ENCODE measurements at regions not wholly inside any gene's neighbourhood (a gene's known extent, or its start where the extent isn't known, plus 50 kb on each side); places are given as distances from the start of the nearest gene placed in this dataset.

- H3K27ac Mint-ChIP-seq: no peak overlapping the region
- H3K9me3 Mint-ChIP-seq: no peaks in the 10 kb centered on the region
- DNase-seq (no peak), ATAC-seq (no peak)
- no peaks in the 10 kb centered on the region for H3K27me3 Mint-ChIP-seq
- H3K4me3 Mint-ChIP-seq: no peak overlapping the region
- no peaks in the 10 kb centered on the region for H3K4me1 Mint-ChIP-seq
Measured at GRCh38 chr4:162586266-162586665, 422.5 kb upstream of the FSTL5 start.

- Mint-ChIP-seq H3K27ac (no peak overlapping the region), H3K4me3 (no peak overlapping the region), H3K9me3 (no peaks in the 10 kb centered on the region), H3K27me3 (no peaks in the 10 kb centered on the region), H3K4me1 (no peaks in the 10 kb centered on the region)
- DNase-seq (no peak), ATAC-seq (no peak)
Measured at GRCh38 chr4:162582180-162582579, 418.4 kb upstream of the FSTL5 start.

- H3K9me3 Mint-ChIP-seq: no peaks in the 10 kb centered on the region
- no peaks in the 10 kb centered on the region for H3K4me1 Mint-ChIP-seq
- H3K27me3 Mint-ChIP-seq: no peaks in the 10 kb centered on the region
- no peak for ATAC-seq
- no peak overlapping the region for H3K4me3 Mint-ChIP-seq
- DNase-seq: no peak
- no peak overlapping the region for H3K27ac Mint-ChIP-seq
Measured at GRCh38 chr4:162565730-162566129, 401.9 kb upstream of the FSTL5 start.

- ATAC-seq: no peak
- Mint-ChIP-seq H3K4me1 (no peaks in the 10 kb centered on the region), H3K4me3 (no peak overlapping the region), H3K27ac (no peak overlapping the region), H3K27me3 (no peaks in the 10 kb centered on the region), H3K9me3 (peaks cover 0 to 2% of the 10 kb centered on the region in 2 donors)
- DNase-seq: no peak
Measured at GRCh38 chr4:162560073-162560472, 396.3 kb upstream of the FSTL5 start.

GRCh38 chr4:162557516-162558106 is 393.8 kb upstream of the FSTL5 start:
- Mint-ChIP-seq H3K4me1 (no peaks in the 10 kb centered on the region), H3K9me3 (peaks cover 0 to 6% of the 10 kb centered on the region in 2 donors), H3K4me3 (no peak overlapping the region), H3K27ac (no peak overlapping the region), H3K27me3 (no peaks in the 10 kb centered on the region)
- ATAC-seq (no peak), DNase-seq (no peak)

- no peaks in the 10 kb centered on the region for H3K4me1 Mint-ChIP-seq
- H3K4me3 Mint-ChIP-seq: no peak overlapping the region
- no peak overlapping the region for H3K27ac Mint-ChIP-seq
- H3K9me3 Mint-ChIP-seq: peaks cover 4 to 17% of the 10 kb centered on the region in 2 donors
- ATAC-seq (no peak), DNase-seq (no peak)
- H3K27me3 Mint-ChIP-seq: no peaks in the 10 kb centered on the region
Measured at GRCh38 chr4:162535121-162535520, 371.3 kb upstream of the FSTL5 start.

GRCh38 chr4:162523171-162523570 is 359.4 kb upstream of the FSTL5 start:
- H3K4me1 Mint-ChIP-seq: no peaks in the 10 kb centered on the region
- peaks cover 0 to 6% of the 10 kb centered on the region in 2 donors for H3K9me3 Mint-ChIP-seq
- DNase-seq (no peak), ATAC-seq (no peak)
- no peak overlapping the region for H3K27ac Mint-ChIP-seq
- no peaks in the 10 kb centered on the region for H3K27me3 Mint-ChIP-seq
- no peak overlapping the region for H3K4me3 Mint-ChIP-seq

GRCh38 chr4:162522724-162523123 is 358.9 kb upstream of the FSTL5 start:
- DNase-seq: no peak
- Mint-ChIP-seq H3K9me3 (peaks cover 0 to 6% of the 10 kb centered on the region in 2 donors), H3K4me3 (no peak overlapping the region), H3K4me1 (no peaks in the 10 kb centered on the region), H3K27me3 (no peaks in the 10 kb centered on the region), H3K27ac (no peak overlapping the region)
- no peak for ATAC-seq

GRCh38 chr4:162510937-162511336 is 347.1 kb upstream of the FSTL5 start:
- Mint-ChIP-seq H3K4me3 (no peak overlapping the region), H3K27me3 (no peaks in the 10 kb centered on the region), H3K4me1 (no peaks in the 10 kb centered on the region), H3K27ac (no peak overlapping the region), H3K9me3 (no peaks in the 10 kb centered on the region)
- ATAC-seq (no peak), DNase-seq (no peak)

- no peak for ATAC-seq
- no peaks in the 10 kb centered on the region for H3K27me3 Mint-ChIP-seq
- H3K27ac Mint-ChIP-seq: no peak overlapping the region
- no peak overlapping the region for H3K4me3 Mint-ChIP-seq
- no peaks in the 10 kb centered on the region for H3K9me3 Mint-ChIP-seq
- H3K4me1 Mint-ChIP-seq: no peaks in the 10 kb centered on the region
- no peak for DNase-seq
Measured at GRCh38 chr4:162510115-162510514, 346.3 kb upstream of the FSTL5 start.

- H3K4me1 Mint-ChIP-seq: no peaks in the 10 kb centered on the region
- H3K27me3 Mint-ChIP-seq: no peaks in the 10 kb centered on the region
- ATAC-seq (no peak), DNase-seq (no peak)
- H3K9me3 Mint-ChIP-seq: no peaks in the 10 kb centered on the region
- no peak overlapping the region for H3K4me3 Mint-ChIP-seq
- H3K27ac Mint-ChIP-seq: no peak overlapping the region
Measured at GRCh38 chr4:162509333-162509732, 345.5 kb upstream of the FSTL5 start.

- no peak overlapping the region for H3K4me3 Mint-ChIP-seq
- DNase-seq (no peak), ATAC-seq (no peak)
- no peaks in the 10 kb centered on the region for H3K9me3 Mint-ChIP-seq
- no peak overlapping the region for H3K27ac Mint-ChIP-seq
- peaks cover 9% of the 10 kb centered on the region for H3K27me3 Mint-ChIP-seq
- H3K4me1 Mint-ChIP-seq: no peaks in the 10 kb centered on the region
Measured at GRCh38 chr4:162506253-162506652, 342.5 kb upstream of the FSTL5 start.

GRCh38 chr4:162503868-162504267 is 340.1 kb upstream of the FSTL5 start:
- ATAC-seq: no peak
- no peaks in the 10 kb centered on the region for H3K4me1 Mint-ChIP-seq
- no peaks in the 10 kb centered on the region for H3K9me3 Mint-ChIP-seq
- no peak overlapping the region for H3K4me3 Mint-ChIP-seq
- no peak for DNase-seq
- H3K27me3 Mint-ChIP-seq: peaks cover 9% of the 10 kb centered on the region
- no peak overlapping the region for H3K27ac Mint-ChIP-seq

- ATAC-seq (no peak), DNase-seq (no peak)
- no peaks in the 10 kb centered on the region for H3K4me1 Mint-ChIP-seq
- H3K9me3 Mint-ChIP-seq: no peaks in the 10 kb centered on the region
- H3K27ac Mint-ChIP-seq: no peak overlapping the region
- no peak overlapping the region for H3K4me3 Mint-ChIP-seq
- H3K27me3 Mint-ChIP-seq: peaks cover 9% of the 10 kb centered on the region
Measured at GRCh38 chr4:162502109-162502508, 338.3 kb upstream of the FSTL5 start.

- Mint-ChIP-seq H3K4me1 (no peaks in the 10 kb centered on the region), H3K9me3 (no peaks in the 10 kb centered on the region), H3K4me3 (no peak overlapping the region), H3K27me3 (peaks cover 9% of the 10 kb centered on the region), H3K27ac (no peak overlapping the region)
- DNase-seq: no peak
- no peak for ATAC-seq
Measured at GRCh38 chr4:162499478-162499877, 335.7 kb upstream of the FSTL5 start.

GRCh38 chr4:162498168-162498567 is 334.4 kb upstream of the FSTL5 start:
- DNase-seq (no peak), ATAC-seq (no peak)
- no peaks in the 10 kb centered on the region for H3K9me3 Mint-ChIP-seq
- no peaks in the 10 kb centered on the region for H3K4me1 Mint-ChIP-seq
- no peak overlapping the region for H3K4me3 Mint-ChIP-seq
- peaks cover 2% of the 10 kb centered on the region for H3K27me3 Mint-ChIP-seq
- H3K27ac Mint-ChIP-seq: no peak overlapping the region

- DNase-seq (no peak), ATAC-seq (peak; percentile 37)
- Mint-ChIP-seq H3K27me3 (no peaks in the 10 kb centered on the region), H3K4me3 (no peak overlapping the region), H3K27ac (no peak overlapping the region), H3K9me3 (no peaks in the 10 kb centered on the region), H3K4me1 (no peaks in the 10 kb centered on the region)
Measured at GRCh38 chr4:162497564-162498167, 333.9 kb upstream of the FSTL5 start.

Measured in stimulated activated naive CD8-positive, alpha-beta T cell treated with anti-CD3 and anti-CD28 coated beads, Interleukin-15, amount 100 ng/mL, for 72 hours (primary cell).